ENCODE measurements at regions not wholly inside any gene's neighbourhood (a gene's known extent, or its start where the extent isn't known, plus 50 kb on each side); places are given as distances from the start of the nearest gene placed in this dataset.

DNA sequence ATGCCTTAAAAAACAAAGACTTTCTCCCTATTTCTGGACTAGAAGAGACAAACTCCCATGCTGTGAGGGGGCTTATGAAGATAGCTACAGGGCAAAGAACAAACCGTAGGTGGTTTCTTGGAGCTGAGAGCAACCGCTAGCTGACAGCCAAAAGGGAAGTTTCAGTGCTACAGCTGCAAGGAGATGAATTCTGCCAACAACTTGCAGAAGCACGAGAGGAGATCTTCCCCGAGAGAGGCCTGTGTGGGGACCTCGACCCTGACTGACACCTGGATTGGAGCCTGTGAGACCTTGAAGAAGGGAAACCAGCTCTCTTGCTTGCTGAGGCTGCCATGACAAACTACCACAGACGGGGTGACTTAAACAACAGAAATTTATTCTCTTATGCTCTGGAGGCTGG is 183.8 kb upstream of the VCX3A start:
- DNase-seq, result no peak
- H3K9ac ChIP-seq (ENCODE audit: low read length), result no peak overlapping the region
- H3K27me3 ChIP-seq (replicated peaks in 1 of 4; ENCODE audit: control extremely low read depth in 1 of 4, control insufficient read depth in 3 of 4, insufficient read depth in 4 of 4, low read length in 3 of 4), result no peaks in the 10 kb centered on the region
- no peaks in the 10 kb centered on the region for H3K27me3 Mint-ChIP-seq
- no peaks in the 10 kb centered on the region for H3K36me3 ChIP-seq (replicated peaks in 1 of 2; ENCODE audit: control extremely low read depth in 1 of 2, control insufficient read depth in 1 of 2, extremely low read depth in 1 of 2, insufficient read depth in 2 of 2, low read length in 1 of 2)
- H3K4me2 ChIP-seq (replicated peaks; ENCODE audit: low read depth, low read length, poor library complexity, severe bottlenecking), result no peak overlapping the region
- CTCF ChIA-PET, result no interaction called here
- no peaks in the 10 kb centered on the region for H3K4me1 Mint-ChIP-seq
- POLR2A ChIA-PET, result no interaction called here
- ATAC-seq (ENCODE audit: low read depth), result no peak
- 89% methylated on average over 5 of the region's 6 CpGs for WGBS (ENCODE audit: insufficient coverage)
- H3K4me3 ChIP-seq (ENCODE audit: control extremely low read depth in 1 of 5, extremely low read depth in 1 of 5, insufficient read depth in 1 of 5, low read depth in 2 of 5, low read length in 4 of 5), result no peak overlapping the region
- no peaks in the 10 kb centered on the region for H3K79me2 ChIP-seq (ENCODE audit: control insufficient read depth, insufficient read depth, low read length)
- H3K27ac Mint-ChIP-seq, result no peak overlapping the region
- H3K27ac ChIP-seq (ENCODE audit: low read length in 2 of 2), result no peak overlapping the region
- H3K9me3 Mint-ChIP-seq (ENCODE audit: insufficient read depth), result no peaks in the 10 kb centered on the region
- H2AFZ ChIP-seq (ENCODE audit: insufficient read depth, low read depth, low read length, poor library complexity, severe bottlenecking), result no peak overlapping the region
- TF ChIP-seq, protein P1, sequence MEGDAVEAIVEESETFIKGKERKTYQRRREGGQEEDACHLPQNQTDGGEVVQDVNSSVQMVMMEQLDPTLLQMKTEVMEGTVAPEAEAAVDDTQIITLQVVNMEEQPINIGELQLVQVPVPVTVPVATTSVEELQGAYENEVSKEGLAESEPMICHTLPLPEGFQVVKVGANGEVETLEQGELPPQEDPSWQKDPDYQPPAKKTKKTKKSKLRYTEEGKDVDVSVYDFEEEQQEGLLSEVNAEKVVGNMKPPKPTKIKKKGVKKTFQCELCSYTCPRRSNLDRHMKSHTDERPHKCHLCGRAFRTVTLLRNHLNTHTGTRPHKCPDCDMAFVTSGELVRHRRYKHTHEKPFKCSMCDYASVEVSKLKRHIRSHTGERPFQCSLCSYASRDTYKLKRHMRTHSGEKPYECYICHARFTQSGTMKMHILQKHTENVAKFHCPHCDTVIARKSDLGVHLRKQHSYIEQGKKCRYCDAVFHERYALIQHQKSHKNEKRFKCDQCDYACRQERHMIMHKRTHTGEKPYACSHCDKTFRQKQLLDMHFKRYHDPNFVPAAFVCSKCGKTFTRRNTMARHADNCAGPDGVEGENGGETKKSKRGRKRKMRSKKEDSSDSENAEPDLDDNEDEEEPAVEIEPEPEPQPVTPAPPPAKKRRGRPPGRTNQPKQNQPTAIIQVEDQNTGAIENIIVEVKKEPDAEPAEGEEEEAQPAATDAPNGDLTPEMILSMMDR (IDR thresholded peaks at IDR 0.05), result no peak
- no peak for TF ChIP-seq EZH2 (IDR thresholded peaks at IDR 0.05; ENCODE audit: borderline replicate concordance, insufficient read depth, low read depth, low read length, poor library complexity, severe bottlenecking)
- intact Hi-C loops (cut with micrococcal nuclease), result no loop called here
- no peaks in the 10 kb centered on the region for H3K4me1 ChIP-seq (ENCODE audit: control insufficient read depth in 2 of 2, insufficient read depth in 2 of 2, low read length in 2 of 2)
- no peak overlapping the region for H3K4me3 Mint-ChIP-seq
- no peaks in the 10 kb centered on the region for H4K20me1 ChIP-seq (ENCODE audit: control insufficient read depth, insufficient read depth, low read length, poor library complexity, severe bottlenecking)
- no peaks in the 10 kb centered on the region for H3K9me3 ChIP-seq (ENCODE audit: control extremely low read depth in 1 of 3, control insufficient read depth in 2 of 3, insufficient read depth in 1 of 3, low read length in 2 of 3)

DNA sequence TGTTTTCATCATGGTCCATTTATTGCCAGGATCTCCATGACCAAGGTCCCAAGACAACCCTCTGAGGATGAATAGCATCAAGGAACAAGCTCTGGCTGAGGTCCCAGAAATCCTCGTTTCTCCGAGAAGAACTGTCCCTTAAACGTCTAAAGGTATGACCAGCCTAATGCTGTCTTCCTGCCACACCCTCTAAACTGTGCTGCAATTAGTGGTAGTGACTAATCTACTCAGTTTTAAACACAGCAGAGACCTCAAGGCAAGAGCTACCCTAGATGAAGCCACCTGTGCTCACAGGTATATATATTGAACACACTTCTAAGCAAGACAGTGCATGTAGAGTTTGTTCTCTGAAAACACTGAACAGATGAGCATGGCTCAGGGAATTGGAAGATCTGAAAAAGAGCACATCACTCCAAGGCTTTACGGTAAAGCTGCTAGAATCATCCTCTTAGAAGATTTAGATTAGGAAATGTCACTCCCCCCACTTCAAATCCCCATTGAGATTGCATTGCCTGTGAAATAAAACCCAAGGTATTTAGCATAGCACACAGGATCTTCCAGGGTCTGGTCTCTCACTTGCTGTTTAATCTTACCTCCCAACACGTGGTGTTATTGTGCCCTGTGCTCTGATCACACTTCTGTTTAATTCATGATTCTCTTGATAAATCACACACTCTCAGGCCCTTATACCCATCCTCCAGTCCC is 173.9 kb upstream of the VCX3A start:
- CTCF ChIA-PET, result no interaction called here
- Histone ChIP-seq H3K27ac (ENCODE audit: low read length in 2 of 2) (no peak overlapping the region), H2AFZ (ENCODE audit: insufficient read depth, low read depth, low read length, poor library complexity, severe bottlenecking) (no peak overlapping the region), H3K9ac (ENCODE audit: low read length) (no peak overlapping the region), H3K27me3 (replicated peaks in 1 of 4; ENCODE audit: control extremely low read depth in 1 of 4, control insufficient read depth in 3 of 4, insufficient read depth in 4 of 4, low read length in 3 of 4) (no peaks in the 10 kb centered on the region), H3K9me3 (ENCODE audit: control extremely low read depth in 1 of 3, control insufficient read depth in 2 of 3, insufficient read depth in 1 of 3, low read length in 2 of 3) (no peaks in the 10 kb centered on the region), H3K79me2 (ENCODE audit: control insufficient read depth, insufficient read depth, low read length) (no peaks in the 10 kb centered on the region), H3K4me1 (ENCODE audit: control insufficient read depth in 2 of 2, insufficient read depth in 2 of 2, low read length in 2 of 2) (no peaks in the 10 kb centered on the region), H4K20me1 (ENCODE audit: control insufficient read depth, insufficient read depth, low read length, poor library complexity, severe bottlenecking) (no peaks in the 10 kb centered on the region), H3K36me3 (replicated peaks in 1 of 2; ENCODE audit: control extremely low read depth in 1 of 2, control insufficient read depth in 1 of 2, extremely low read depth in 1 of 2, insufficient read depth in 2 of 2, low read length in 1 of 2) (no peaks in the 10 kb centered on the region), H3K4me2 (replicated peaks; ENCODE audit: low read depth, low read length, poor library complexity, severe bottlenecking) (no peak overlapping the region), H3K4me3 (ENCODE audit: control extremely low read depth in 1 of 5, extremely low read depth in 1 of 5, insufficient read depth in 1 of 5, low read depth in 2 of 5, low read length in 4 of 5) (no peak overlapping the region)
- no peak overlapping the region for H3K4me3 Mint-ChIP-seq
- no peak overlapping the region for H3K27ac Mint-ChIP-seq
- TF ChIP-seq EZH2 (IDR thresholded peaks at IDR 0.05; ENCODE audit: borderline replicate concordance, insufficient read depth, low read depth, low read length, poor library complexity, severe bottlenecking), result no peak
- TF ChIP-seq, protein P1 (IDR thresholded peaks at IDR 0.05), result no peak
- H3K4me1 Mint-ChIP-seq, result no peaks in the 10 kb centered on the region
- POLR2A ChIA-PET, result no interaction called here
- H3K27me3 Mint-ChIP-seq, result no peaks in the 10 kb centered on the region
- intact Hi-C loops (cut with micrococcal nuclease), result no loop called here
- ATAC-seq (ENCODE audit: low read depth) (no peak), DNase-seq (no peak)
- no peaks in the 10 kb centered on the region for H3K9me3 Mint-ChIP-seq (ENCODE audit: insufficient read depth)
- 78% methylated on average over 1 of the region's 5 CpGs for WGBS (ENCODE audit: insufficient coverage)

All from B cell (primary cell).